ENCODE measurements at regions not wholly inside any gene's neighbourhood (a gene's known extent, or its start where the extent isn't known, plus 50 kb on each side); places are given as distances from the start of the nearest gene placed in this dataset.

- DNase-seq: no peak
These were observed 96.2 kb upstream of the MKI67 start for GRCh38 chr10:128222332-128222849.

- DNase-seq: no peak
These were observed 104.2 kb upstream of the MKI67 start for GRCh38 chr10:128230401-128230800.

- DNase-seq: no peak
These were observed 107.2 kb upstream of the MKI67 start for GRCh38 chr10:128233422-128233821.

GRCh38 chr10:128237710-128238109, 111.5 kb upstream of the MKI67 start:
- no peak for DNase-seq

- no peak for DNase-seq
These were observed 114.8 kb upstream of the MKI67 start for GRCh38 chr10:128241023-128241422.

GRCh38 chr10:128242641-128243040, 116.4 kb upstream of the MKI67 start:
- DNase-seq: no peak

- DNase-seq: no peak
These were observed 118.8 kb upstream of the MKI67 start for GRCh38 chr10:128245026-128245425.

- no peak for DNase-seq
These were observed 121.4 kb upstream of the MKI67 start for GRCh38 chr10:128247576-128247975.

GRCh38 chr10:128254476-128254875, 128.3 kb upstream of the MKI67 start:
- no peak for DNase-seq

- DNase-seq: no peak
These were observed 131.2 kb upstream of the MKI67 start for GRCh38 chr10:128257428-128257827.

- DNase-seq: peak; percentile 61
These were observed 132.3 kb upstream of the MKI67 start for GRCh38 chr10:128258421-128258976.

GRCh38 chr10:128263891-128264688, 137.9 kb upstream of the MKI67 start:
- DNase-seq: peak; percentile 80

- DNase-seq: no peak
These were observed 139.4 kb upstream of the MKI67 start for GRCh38 chr10:128265596-128265995.

- DNase-seq: no peak
These were observed 141.4 kb upstream of the MKI67 start for GRCh38 chr10:128267581-128267980.

GRCh38 chr10:128268015-128268722, 141.9 kb upstream of the MKI67 start:
- DNase-seq: peak; percentile 60

GRCh38 chr10:128274938-128275337, 148.7 kb upstream of the MKI67 start:
- peak; percentile 69 for DNase-seq

GRCh38 chr10:128275388-128276177, 149.4 kb upstream of the MKI67 start:
- peak; percentile 79 for DNase-seq

- no peak for DNase-seq
These were observed 151.1 kb upstream of the MKI67 start for GRCh38 chr10:128277267-128277840.

- no peak for DNase-seq
These were observed 152.1 kb upstream of the MKI67 start for GRCh38 chr10:128278362-128278761.

- DNase-seq: no peak
These were observed 154.0 kb upstream of the MKI67 start for GRCh38 chr10:128280271-128280670.

GRCh38 chr10:128281343-128281742, 155.1 kb upstream of the MKI67 start:
- DNase-seq: no peak

GRCh38 chr10:128281861-128282260, 155.6 kb upstream of the MKI67 start:
- no peak for DNase-seq
